Suprapubic skin (tissue), 4 donors: ENCODE measurements at regions not wholly inside any gene's neighbourhood (a gene's known extent, or its start where the extent isn't known, plus 50 kb on each side); places are given as distances from the start of the nearest gene placed in this dataset.

ENCODE experiments used
- DNase-seq, 2 donors: peaks; one replicate each; pipeline ENCODE4 v3.0.0-alpha.2; 2019; ENCODE audit warnings: low spot score in 2 of 2
- H3K27ac ChIP-seq: fragments of 200-600 bp; sonication (generic); one replicate; pipeline ENCODE4 v1.5.1; 2019
- H3K27me3 ChIP-seq: fragments of 200-600 bp; sonication (generic); one replicate; pipeline ENCODE4 v1.5.1; 2019
- H3K36me3 ChIP-seq: fragments of 200-600 bp; sonication (generic); one replicate; pipeline ENCODE4 v1.5.1; 2019
- H3K4me1 ChIP-seq: fragments of 200-600 bp; sonication (generic); one replicate; pipeline ENCODE4 v1.5.1; 2019
- H3K4me3 ChIP-seq: fragments of 200-600 bp; sonication (generic); one replicate; pipeline ENCODE4 v1.5.1; 2019; ENCODE audit warnings: mild to moderate bottlenecking
- H3K9me3 ChIP-seq: fragments of 200-600 bp; sonication (generic); one replicate; pipeline ENCODE4 v1.5.1; 2019
- CTCF ChIP-seq, 2 donors: fragments of 200-600 bp in 1 of 2; fragments of 450-650 bp in 1 of 2; sonication (generic) in 1 of 2; IDR thresholded peaks; one replicate each; pipeline ENCODE4 v1.5.1; 2016 to 2019; ENCODE audit warnings: antibody characterized with exemption in 2 of 2, mild to moderate bottlenecking in 1 of 2, moderate library complexity in 1 of 2
- EP300 ChIP-seq: sonication (generic); formaldehyde crosslinking; IDR thresholded peaks from one replicate; pipeline ENCODE4 v1.6.1; 2017; ENCODE audit warnings: antibody characterized with exemption
- POLR2A ChIP-seq, 2 donors: fragments of 450-650 bp; IDR thresholded peaks; one replicate each; pipeline ENCODE4 v1.6.1; 2017; ENCODE audit warnings: antibody characterized with exemption in 2 of 2, mild to moderate bottlenecking in 2 of 2, moderate library complexity in 2 of 2
- POLR2AphosphoS5 ChIP-seq, 3 donors: sonication (generic); formaldehyde crosslinking; IDR thresholded peaks; one replicate each; pipeline ENCODE4 v1.6.1; 2017; ENCODE audit warnings: antibody characterized with exemption in 3 of 3
- WGBS: methylation state at CpG from one replicate; pipeline ENCODE4 v1.1.5; 2018; 5-methylcytosine and 5-hydroxymethylcytosine counted together

GRCh38 chr15:60086681-60087429, 82.7 kb downstream of the FOXB1 start:
- Histone ChIP-seq H3K9me3 (no peaks in the 10 kb centered on the region), H3K36me3 (no peaks in the 10 kb centered on the region), H3K4me1 (no peaks in the 10 kb centered on the region), H3K27me3 (peaks cover 34% of the 10 kb centered on the region), H3K27ac (no peak overlapping the region), H3K4me3 (no peak overlapping the region)
- TF ChIP-seq POLR2AphosphoS5 (IDR thresholded peaks at IDR 0.05) (no peak), POLR2A (IDR thresholded peaks at IDR 0.05) (no peak), CTCF (IDR thresholded peaks at IDR 0.05) (no peak), EP300 (no peak)
- no peak for DNase-seq
- WGBS: 73% methylated on average over 8 of the region's 8 CpGs

- TF ChIP-seq CTCF (IDR thresholded peaks at IDR 0.05): no peak
- TF ChIP-seq POLR2A (IDR thresholded peaks at IDR 0.05): no peak
- no peak for TF ChIP-seq EP300
- no peak for TF ChIP-seq POLR2AphosphoS5 (IDR thresholded peaks at IDR 0.05)
- Histone ChIP-seq H3K27me3 (peaks cover 36% of the 10 kb centered on the region), H3K27ac (no peak overlapping the region), H3K36me3 (no peaks in the 10 kb centered on the region), H3K9me3 (no peaks in the 10 kb centered on the region), H3K4me3 (no peak overlapping the region), H3K4me1 (no peaks in the 10 kb centered on the region)
- no peak for DNase-seq
These were observed 83.5 kb downstream of the FOXB1 start for GRCh38 chr15:60087561-60087960.

- TF ChIP-seq CTCF (IDR thresholded peaks at IDR 0.05): no peak
- no peaks in the 10 kb centered on the region for H3K9me3 ChIP-seq
- no peak for DNase-seq
- no peaks in the 10 kb centered on the region for H3K4me1 ChIP-seq
- no peak overlapping the region for H3K4me3 ChIP-seq
- 59% methylated on average over 3 of the region's 3 CpGs for WGBS
- no peaks in the 10 kb centered on the region for H3K36me3 ChIP-seq
- H3K27me3 ChIP-seq: peaks cover 43% of the 10 kb centered on the region
- H3K27ac ChIP-seq: no peak overlapping the region
These were observed 86.6 kb downstream of the FOXB1 start for GRCh38 chr15:60090747-60091146.

- peaks cover 40% of the 10 kb centered on the region for H3K27me3 ChIP-seq
- no peak overlapping the region for H3K27ac ChIP-seq
- WGBS: 45% methylated on average over 5 of the region's 5 CpGs
- no peaks in the 10 kb centered on the region for H3K36me3 ChIP-seq
- no peak for TF ChIP-seq EP300
- no peak for TF ChIP-seq POLR2A (IDR thresholded peaks at IDR 0.05)
- no peak for TF ChIP-seq POLR2AphosphoS5 (IDR thresholded peaks at IDR 0.05)
- no peak for TF ChIP-seq CTCF (IDR thresholded peaks at IDR 0.05)
- H3K4me1 ChIP-seq: no peaks in the 10 kb centered on the region
- DNase-seq: no peak
- H3K9me3 ChIP-seq: no peaks in the 10 kb centered on the region
- H3K4me3 ChIP-seq: no peak overlapping the region
These were observed 87.0 kb downstream of the FOXB1 start for GRCh38 chr15:60091157-60091556.

GRCh38 chr15:60091911-60092310, 87.8 kb downstream of the FOXB1 start:
- WGBS: 92% methylated on average over 3 of the region's 3 CpGs
- H3K27ac ChIP-seq: no peak overlapping the region

More at GRCh38 chr15:60091911-60092310, 87.8 kb downstream of the FOXB1 start:
- Histone ChIP-seq H3K27me3 (peaks cover 36% of the 10 kb centered on the region), H3K4me1 (no peaks in the 10 kb centered on the region), H3K9me3 (no peaks in the 10 kb centered on the region), H3K4me3 (no peak overlapping the region), H3K36me3 (no peaks in the 10 kb centered on the region)
- no peak for TF ChIP-seq EP300
- TF ChIP-seq CTCF (IDR thresholded peaks at IDR 0.05): no peak
- TF ChIP-seq POLR2A (IDR thresholded peaks at IDR 0.05): no peak
- no peak for TF ChIP-seq POLR2AphosphoS5 (IDR thresholded peaks at IDR 0.05)
- DNase-seq: no peak
